Hepatocyte (in vitro differentiated cells): ENCODE measurements at regions not wholly inside any gene's neighbourhood (a gene's known extent, or its start where the extent isn't known, plus 50 kb on each side); places are given as distances from the start of the nearest gene placed in this dataset.
"Not testable (repeated sequence)": the region's sequence is repeated elsewhere in the genome, so short reads cannot be mapped to it uniquely, and the experiment has no call there.

Experiments
- DNase-seq: peaks from one replicate; pipeline ENCODE4 v3.0.0-alpha.2; 2016; ENCODE audit warnings: low spot score
- H2AFZ ChIP-seq: fragments of 200-600 bp; sonication (generic); 2 replicates; pipeline ENCODE4 v1.6.0; 2016; ENCODE audit warnings: antibody characterized with exemption, mild to moderate bottlenecking
- H3K27ac ChIP-seq: fragments of 200-600 bp; sonication (generic); 2 replicates; pipeline ENCODE4 v1.5.1; 2016; ENCODE audit warnings: mild to moderate bottlenecking
- H3K27me3 ChIP-seq: fragments of 200-600 bp; sonication (generic); 2 replicates; pipeline ENCODE4 v1.6.1; 2016
- H3K36me3 ChIP-seq: fragments of 200-600 bp; sonication (generic); replicated peaks from 2 replicates; pipeline ENCODE4 v1.5.1; 2016; ENCODE audit warnings: low read depth; ENCODE audit not compliant: insufficient read depth
- H3K4me1 ChIP-seq: fragments of 200-600 bp; sonication (generic); 2 replicates; pipeline ENCODE4 v1.5.1; 2016; ENCODE audit warnings: mild to moderate bottlenecking, moderate library complexity; ENCODE audit not compliant: insufficient read depth
- H3K4me2 ChIP-seq: fragments of 200-600 bp; sonication (generic); 2 replicates; pipeline ENCODE4 v1.6.0; 2016
- H3K4me3 ChIP-seq: fragments of 200-600 bp; sonication (generic); 2 replicates; pipeline ENCODE4 v1.5.1; 2016; ENCODE audit warnings: mild to moderate bottlenecking
- H3K79me2 ChIP-seq: fragments of 200-600 bp; sonication (generic); 2 replicates; pipeline ENCODE4 v1.6.0; 2017; ENCODE audit warnings: mild to moderate bottlenecking
- H3K9me2 ChIP-seq: fragments of 200-600 bp; sonication (generic); replicated peaks from 2 replicates; pipeline ENCODE4 v1.6.0; 2017; ENCODE audit warnings: mild to moderate bottlenecking; ENCODE audit not compliant: insufficient read depth
- H3K9me3 ChIP-seq: fragments of 200-600 bp; sonication (generic); 2 replicates; pipeline ENCODE4 v1.5.1; 2016; ENCODE audit warnings: low read depth, mild to moderate bottlenecking
- H4K20me1 ChIP-seq: fragments of 200-600 bp; sonication (generic); 2 replicates; pipeline ENCODE4 v1.6.0; 2016; ENCODE audit warnings: mild to moderate bottlenecking; ENCODE audit not compliant: insufficient read depth, poor library complexity, severe bottlenecking
- WGBS: methylation state at CpG from one replicate; pipeline ENCODE4 v1.1.6; 2016; ENCODE audit warnings: low lambda C conversion rate; ENCODE audit errors: missing lambda C conversion rate; 5-methylcytosine and 5-hydroxymethylcytosine counted together

DNA sequence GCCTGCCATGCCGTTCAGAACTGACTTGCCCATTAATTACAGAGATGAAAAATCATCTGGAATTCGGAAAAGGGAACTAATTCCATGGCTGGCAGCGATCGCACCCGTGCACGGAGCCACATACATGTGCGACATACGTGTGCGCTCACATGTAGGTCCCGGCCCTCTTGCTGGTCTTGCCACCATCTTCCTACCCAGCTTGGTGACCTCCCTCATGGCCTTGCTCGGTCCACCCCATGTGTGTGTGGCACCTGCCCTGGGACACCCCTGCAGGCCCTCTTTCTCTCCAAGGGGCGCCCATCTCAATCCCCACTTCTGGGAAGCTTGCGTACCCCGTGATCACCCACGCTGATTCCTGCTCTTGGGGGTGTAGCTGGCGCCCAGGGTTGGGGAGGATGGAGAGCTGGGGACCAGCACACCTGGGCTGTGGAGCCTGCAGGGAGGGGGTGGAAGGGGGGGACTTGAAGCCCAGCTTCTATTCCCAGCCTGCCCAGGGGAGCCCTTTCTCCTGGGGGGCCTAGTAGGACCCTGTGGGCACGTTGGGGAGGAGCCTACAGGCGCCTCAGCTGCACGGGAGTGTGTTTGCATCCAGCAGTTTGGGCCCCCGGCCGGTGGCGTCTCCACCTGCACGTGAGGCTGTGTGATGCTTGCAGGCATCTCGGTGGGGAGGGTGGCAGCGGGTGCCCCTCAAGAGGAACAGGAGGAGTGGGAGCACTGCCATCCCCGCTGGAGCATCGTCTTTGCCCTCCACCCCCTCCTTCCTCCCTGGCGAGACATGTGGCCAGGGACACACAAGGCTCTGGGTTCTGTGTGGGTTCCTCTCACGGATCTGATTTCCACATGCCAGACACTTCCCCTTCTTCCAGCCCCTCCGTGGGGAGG is 112.6 kb downstream of the CRLF3 start:
- H3K27me3 ChIP-seq, H3K4me1 ChIP-seq, H3K36me3 ChIP-seq, H3K4me3 ChIP-seq, H3K27ac ChIP-seq, H2AFZ ChIP-seq, H3K9me2 ChIP-seq, DNase-seq, H3K9me3 ChIP-seq: not testable (repeated sequence)
- Histone ChIP-seq H4K20me1 (peaks cover 59% of the 10 kb centered on the region), H3K4me2 (peak overlapping the region; percentile 96), H3K79me2 (peaks cover 72% of the 10 kb centered on the region)
- 86% methylated on average over 28 of the region's 30 CpGs for WGBS

DNA sequence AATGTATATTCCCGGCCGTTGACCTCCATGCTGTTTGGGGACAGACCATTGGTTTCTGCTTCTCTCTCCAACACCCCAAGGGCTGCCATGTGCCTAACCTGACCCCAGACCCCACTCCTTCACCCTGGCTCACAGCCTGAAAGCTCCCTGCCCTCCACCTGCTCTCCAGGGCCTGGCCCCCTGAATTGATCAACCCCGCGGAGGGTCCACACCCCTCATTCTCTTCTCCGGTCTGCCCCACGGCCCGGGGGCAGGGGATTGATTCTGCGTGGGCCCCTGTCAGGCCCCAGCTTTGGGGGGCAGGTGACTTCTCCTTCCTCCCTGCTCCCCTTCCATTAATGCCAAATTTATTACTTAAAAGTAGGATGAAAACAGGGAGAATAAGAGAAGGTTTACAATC is 113.3 kb downstream of the CRLF3 start:
- DNase-seq, H3K9me2 ChIP-seq, H3K36me3 ChIP-seq, H2AFZ ChIP-seq, H3K27me3 ChIP-seq, H3K9me3 ChIP-seq, H3K4me1 ChIP-seq, H3K27ac ChIP-seq: not testable (repeated sequence)
- 62% methylated on average over 8 of the region's 8 CpGs for WGBS
- H3K4me2 ChIP-seq = peak overlapping the region; percentile 96
- H3K79me2 ChIP-seq = peaks cover 67% of the 10 kb centered on the region
- H4K20me1 ChIP-seq = peaks cover 52% of the 10 kb centered on the region
- peak overlapping the region; percentile 93 for H3K4me3 ChIP-seq

DNA sequence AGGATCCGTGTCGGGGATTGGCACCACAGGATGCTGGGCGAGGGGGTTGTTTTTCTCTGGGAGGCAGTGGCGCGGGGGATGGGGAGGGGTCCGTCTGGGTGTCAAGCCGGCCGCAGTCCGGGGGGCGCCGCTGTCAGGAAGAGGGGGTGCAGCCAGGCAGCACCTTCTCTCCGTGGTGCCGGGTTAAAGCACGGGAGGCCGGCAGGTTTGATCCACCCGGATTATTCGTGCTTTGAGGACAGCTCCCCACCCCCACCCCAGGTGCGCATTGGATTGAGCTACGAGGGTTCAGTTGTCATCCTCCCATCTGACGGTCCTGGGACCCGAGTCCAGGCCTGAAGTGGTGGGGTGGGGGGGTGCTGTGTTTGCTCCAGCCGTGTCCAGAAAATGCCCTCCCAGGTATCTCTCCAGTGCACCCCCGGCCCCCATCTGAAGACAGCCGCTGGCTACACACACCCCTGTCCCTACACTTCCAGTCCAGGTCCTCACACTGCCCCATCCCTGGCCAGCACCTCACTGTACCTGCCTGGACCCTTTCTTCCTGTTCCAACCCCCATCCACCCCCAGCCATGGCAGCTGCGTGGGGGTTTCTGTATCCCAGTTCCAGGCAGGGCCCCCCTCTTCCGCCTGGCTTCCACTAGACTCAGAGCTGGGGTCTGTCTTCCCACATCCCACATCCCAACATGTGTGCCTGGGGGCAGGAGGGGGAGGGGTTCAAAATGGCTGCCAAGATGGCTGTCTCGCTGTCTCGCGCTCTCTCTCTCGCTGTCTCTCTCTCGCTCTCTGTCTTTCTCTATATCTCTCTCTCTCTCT is 114.0 kb downstream of the CRLF3 start:
- H3K9me3 ChIP-seq, H3K36me3 ChIP-seq, H3K4me1 ChIP-seq, H3K9me2 ChIP-seq, DNase-seq, H3K27me3 ChIP-seq, H2AFZ ChIP-seq: not testable (repeated sequence)
- Histone ChIP-seq H3K27ac (peak overlapping the region; percentile 99), H4K20me1 (peaks cover 46% of the 10 kb centered on the region), H3K79me2 (peaks cover 60% of the 10 kb centered on the region), H3K4me2 (peak overlapping the region; percentile 96), H3K4me3 (peak overlapping the region; percentile 93)
- WGBS = 5% methylated on average over 20 of the region's 31 CpGs

DNA sequence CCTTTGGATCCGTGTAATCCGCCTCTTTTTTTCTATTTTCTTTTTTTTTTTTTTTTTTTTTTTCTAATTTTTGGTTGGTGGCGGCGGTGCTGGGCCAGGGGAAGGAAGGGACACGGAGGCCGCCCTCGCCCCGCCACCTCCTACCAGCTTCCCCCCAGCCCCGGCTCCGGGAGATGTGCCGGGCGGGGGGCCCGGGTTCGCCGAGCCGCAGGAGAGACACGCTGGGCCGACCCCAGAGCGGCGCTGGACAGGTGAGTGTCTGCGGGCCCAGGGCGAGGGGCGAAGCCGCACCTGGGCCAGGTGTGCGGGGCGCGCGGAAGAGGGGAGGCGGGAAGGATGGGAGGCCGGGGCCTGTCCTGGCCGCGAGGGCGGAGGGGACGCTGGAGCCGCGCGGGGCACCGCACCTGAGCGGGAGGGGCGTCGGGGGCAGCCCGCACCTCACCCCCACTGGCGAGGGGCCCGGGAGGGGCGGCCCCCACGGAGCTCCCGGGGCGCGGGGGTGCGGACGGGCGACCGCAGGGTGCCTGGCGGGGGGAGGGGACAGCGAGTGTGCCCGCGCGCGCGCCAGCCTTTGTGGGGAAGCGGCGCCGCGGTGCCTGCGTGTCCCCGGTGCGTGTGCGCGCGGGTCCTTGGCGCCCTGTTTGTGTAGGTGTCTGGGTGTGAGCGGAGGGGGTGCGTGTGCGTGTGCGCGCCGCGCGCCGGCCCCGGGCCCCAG is 114.8 kb downstream of the CRLF3 start:
- under 1% methylated on average over 31 of the region's 81 CpGs for WGBS
- H3K27me3 ChIP-seq, H3K36me3 ChIP-seq, H3K9me2 ChIP-seq, H3K9me3 ChIP-seq, H3K4me1 ChIP-seq: not testable (repeated sequence)
- peak overlapping the region; percentile 93 for H3K4me3 ChIP-seq
- peaks cover 53% of the 10 kb centered on the region for H3K79me2 ChIP-seq
- peak; percentile 53 for DNase-seq
- H4K20me1 ChIP-seq = peaks cover 40% of the 10 kb centered on the region
- peak overlapping the region; percentile 99 for H3K27ac ChIP-seq
- peak overlapping the region; percentile 20 for H2AFZ ChIP-seq
- H3K4me2 ChIP-seq = peak overlapping the region; percentile 96

DNA sequence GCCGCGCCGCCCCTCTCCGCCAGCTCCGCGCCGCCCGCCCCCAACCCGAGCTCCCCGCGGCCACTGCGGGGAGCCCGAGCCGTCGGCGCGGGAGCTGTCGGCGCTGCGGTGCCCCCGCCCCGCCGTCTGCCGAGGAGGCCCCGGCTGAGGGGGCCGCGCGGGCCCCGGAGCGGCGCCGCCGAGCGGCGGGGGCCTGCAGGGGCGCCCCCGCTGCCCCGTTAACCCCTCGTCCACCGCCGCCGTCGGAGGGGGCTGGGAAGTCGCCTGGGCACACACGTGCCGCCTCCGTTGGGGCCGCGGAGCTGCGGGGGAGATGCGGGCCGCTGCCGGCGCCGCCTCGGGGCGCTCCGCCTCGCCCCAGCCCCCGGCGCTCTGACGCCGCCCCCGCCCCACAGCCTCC is 115.4 kb downstream of the CRLF3 start:
- not testable (repeated sequence) for H3K9me2 ChIP-seq, H3K36me3 ChIP-seq, H2AFZ ChIP-seq, H3K9me3 ChIP-seq, H3K27me3 ChIP-seq, H3K4me1 ChIP-seq
- peak overlapping the region; percentile 96 for H3K4me2 ChIP-seq
- WGBS = 4% methylated on average over 9 of the region's 64 CpGs
- peaks cover 46% of the 10 kb centered on the region for H3K79me2 ChIP-seq
- peaks cover 34% of the 10 kb centered on the region for H4K20me1 ChIP-seq
- DNase-seq = peak; percentile 63
- peak overlapping the region; percentile 93 for H3K4me3 ChIP-seq
- H3K27ac ChIP-seq = peak overlapping the region; percentile 99

DNA sequence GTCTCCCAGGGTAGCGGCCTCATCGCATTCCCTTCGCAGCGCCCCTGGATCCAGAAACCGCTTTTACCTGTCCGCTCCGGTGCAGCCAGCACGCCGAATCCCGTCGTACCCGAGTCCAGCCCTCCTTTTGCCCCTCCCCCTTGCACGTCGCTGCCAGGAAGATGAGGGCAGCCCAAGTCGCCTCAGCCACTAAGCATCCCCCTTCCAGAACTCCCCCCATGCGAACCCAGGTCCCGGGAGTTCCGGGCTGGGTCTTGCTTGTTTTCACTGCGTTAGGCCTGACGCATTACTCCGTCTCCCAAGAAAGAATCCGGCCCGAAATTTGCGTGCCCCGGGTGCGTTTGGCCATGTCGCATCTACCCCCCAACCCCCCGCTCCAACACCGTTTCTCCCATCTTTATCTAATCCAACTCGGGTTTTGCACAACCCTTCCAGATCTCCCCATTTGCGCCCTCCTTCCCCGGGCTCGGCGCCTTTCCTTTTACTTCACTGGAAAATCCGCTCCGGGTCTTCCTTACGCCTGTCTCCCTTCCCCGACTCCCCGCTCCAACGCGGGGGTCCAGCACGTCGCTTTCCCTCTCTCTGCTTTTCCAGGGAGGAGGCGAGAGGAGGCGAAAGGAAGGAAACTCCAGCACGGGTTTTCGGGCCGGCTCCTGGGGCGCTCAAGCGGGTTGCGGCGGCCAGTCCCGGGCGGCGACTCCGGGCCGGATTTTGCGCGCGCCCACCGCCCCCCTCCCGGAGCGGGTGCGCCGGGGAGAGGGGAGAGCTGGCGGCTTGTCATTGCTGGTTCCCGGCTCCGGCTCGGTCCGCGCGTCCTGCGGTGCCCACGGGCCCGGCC is 116.0 kb downstream of the CRLF3 start:
- not testable (repeated sequence) for H3K9me2 ChIP-seq, H3K9me3 ChIP-seq, H3K36me3 ChIP-seq, H3K27me3 ChIP-seq, H3K4me1 ChIP-seq
- WGBS = under 1% methylated on average over 51 of the region's 75 CpGs
- Histone ChIP-seq H3K4me2 (peak overlapping the region; percentile 83), H4K20me1 (peaks cover 28% of the 10 kb centered on the region), H3K4me3 (peak overlapping the region; percentile 93), H2AFZ (peak overlapping the region; percentile 95), H3K27ac (peak overlapping the region; percentile 99), H3K79me2 (peaks cover 40% of the 10 kb centered on the region)
- peak; percentile 94 for DNase-seq
